ENCODE measurements at regions not wholly inside any gene's neighbourhood (a gene's known extent, or its start where the extent isn't known, plus 50 kb on each side); places are given as distances from the start of the nearest gene placed in this dataset.

GRCh38 chr15:70409388-70409787 is 311.7 kb upstream of the TLE3 start (continued):
- TF ChIP-seq CTCF (IDR thresholded peaks at IDR 0.05 in 2 of 3, conservative IDR thresholded peaks at IDR 0.05 in 1 of 3; ENCODE audit: control insufficient read depth in 2 of 3, extremely low read depth in 1 of 3, insufficient read depth in 1 of 3, low read depth in 3 of 3, low read length in 3 of 3) (no peak), NBN (IDR thresholded peaks at IDR 0.05) (no peak), ZNF622 (IDR thresholded peaks at IDR 0.05) (no peak), SMARCA5 (IDR thresholded peaks at IDR 0.05) (no peak), SIN3A (IDR thresholded peaks at IDR 0.05; ENCODE audit: low read depth, low read length) (no peak), ATF7 (IDR thresholded peaks at IDR 0.05; ENCODE audit: low read depth) (no peak), USF1 (IDR thresholded peaks at IDR 0.05; ENCODE audit: borderline replicate concordance, extremely low read length, insufficient read depth, low read depth, low read length) (no peak)

GRCh38 chr15:70407955-70408354 is 310.2 kb upstream of the TLE3 start:
- Histone ChIP-seq H3K36me3 (ENCODE audit: control insufficient read depth in 2 of 2, insufficient read depth in 2 of 2, low read length in 1 of 2) (no peaks in the 10 kb centered on the region), H3K4me3 (no peak overlapping the region), H3K4me2 (ENCODE audit: control insufficient read depth, insufficient read depth) (no peak overlapping the region), H3K9ac (ENCODE audit: control insufficient read depth, insufficient read depth, low read length) (no peak overlapping the region), H3K9me3 (replicated peaks; ENCODE audit: control insufficient read depth, insufficient read depth, low read length) (no peaks in the 10 kb centered on the region), H4K20me1 (ENCODE audit: control insufficient read depth, insufficient read depth) (no peaks in the 10 kb centered on the region), H3K4me1 (ENCODE audit: control insufficient read depth, insufficient read depth, low read length) (no peaks in the 10 kb centered on the region), H3K27me3 (replicated peaks in 1 of 2; ENCODE audit: control insufficient read depth in 2 of 2, insufficient read depth in 2 of 2, low read length in 1 of 2) (no peaks in the 10 kb centered on the region; a peak in 1 of 4 replicates), H2AFZ (ENCODE audit: control insufficient read depth, low read depth, low read length) (no peak overlapping the region), H3K27ac (ENCODE audit: control insufficient read depth, insufficient read depth) (no peak overlapping the region), H3K79me2 (ENCODE audit: control insufficient read depth, insufficient read depth, low read length) (no peaks in the 10 kb centered on the region)
- in situ Hi-C loops (cut with MboI) = no loop called here
- RAD21 ChIA-PET (ENCODE audit: unreplicated experiment) = no interaction called here
- DNase-seq (ENCODE audit: low read depth, low spot score) = no peak
- no TSS peak for BruUV-seq (replicated peaks)
- SMC1A ChIA-PET (ENCODE audit: uncharacterized antibody, unreplicated experiment) = no interaction called here
- CTCF ChIA-PET = no interaction called here
- FAIRE-seq = no peak
- ATAC-seq = no peak
- 7% methylated on average over 1 of the region's 1 CpG for WGBS (ENCODE audit: insufficient coverage, insufficient replicate concordance, low lambda C conversion rate, missing lambda C conversion rate)
- intact Hi-C loops (cut with micrococcal nuclease; ENCODE audit: unreplicated experiment) = no loop called here
- POLR2A ChIA-PET = no interaction called here
- TF ChIP-seq SRF (IDR thresholded peaks at IDR 0.05; ENCODE audit: low read depth in 2 of 2, low read length in 2 of 2) = no peak
- no peak for TF ChIP-seq CBFB (IDR thresholded peaks at IDR 0.05; ENCODE audit: low read depth)
- no peak for TF ChIP-seq BRCA1 (IDR thresholded peaks at IDR 0.05; ENCODE audit: low read depth, low read length)
- TF ChIP-seq NKRF (conservative IDR thresholded peaks at IDR 0.05) = no peak
- no peak for TF ChIP-seq CBX5 (IDR thresholded peaks at IDR 0.05; ENCODE audit: low read depth)
- TF ChIP-seq POLR2A (IDR thresholded peaks at IDR 0.05; ENCODE audit: low read depth, low read length) = no peak
- TF ChIP-seq ZBTB11 (CRISPR knock-in tag; IDR thresholded peaks at IDR 0.05) = no peak
